Neural crest cell (in vitro differentiated cells): ENCODE measurements at regions not wholly inside any gene's neighbourhood (a gene's known extent, or its start where the extent isn't known, plus 50 kb on each side); places are given as distances from the start of the nearest gene placed in this dataset.

ENCODE experiments used
- DNase-seq: peaks from one replicate; pipeline ENCODE4 v3.0.0; 2021; ENCODE audit warnings: low read depth, mixed read lengths, low spot score
- H3K27ac Mint-ChIP-seq: one replicate; pipeline ENCODE4 v1.8.0; 2021; ENCODE audit warnings: mild to moderate bottlenecking, mixed read lengths; ENCODE audit not compliant: unreplicated experiment
- H3K27me3 Mint-ChIP-seq: 2 replicates; pipeline ENCODE4 v1.8.0; 2021; ENCODE audit warnings: low read depth, mild to moderate bottlenecking, mixed read lengths
- H3K36me3 Mint-ChIP-seq: 2 replicates; pipeline ENCODE4 v1.8.0; 2021; ENCODE audit warnings: low read depth, mild to moderate bottlenecking, mixed read lengths
- H3K4me1 Mint-ChIP-seq: 2 replicates; pipeline ENCODE4 v1.8.0; 2021; ENCODE audit warnings: mixed read lengths
- H3K4me3 Mint-ChIP-seq: one replicate; pipeline ENCODE4 v1.8.0; 2021; ENCODE audit warnings: mild to moderate bottlenecking, mixed read lengths
- H3K9me3 Mint-ChIP-seq: 2 replicates; pipeline ENCODE4 v1.8.0; 2021; ENCODE audit warnings: mixed read lengths
- CTCF ChIP-seq: fragments of 200-600 bp; sonication (generic); conservative IDR thresholded peaks from 2 replicates; pipeline ENCODE4 v1.5.0; 2021; ENCODE audit warnings: antibody characterized with exemption, mild to moderate bottlenecking

DNA sequence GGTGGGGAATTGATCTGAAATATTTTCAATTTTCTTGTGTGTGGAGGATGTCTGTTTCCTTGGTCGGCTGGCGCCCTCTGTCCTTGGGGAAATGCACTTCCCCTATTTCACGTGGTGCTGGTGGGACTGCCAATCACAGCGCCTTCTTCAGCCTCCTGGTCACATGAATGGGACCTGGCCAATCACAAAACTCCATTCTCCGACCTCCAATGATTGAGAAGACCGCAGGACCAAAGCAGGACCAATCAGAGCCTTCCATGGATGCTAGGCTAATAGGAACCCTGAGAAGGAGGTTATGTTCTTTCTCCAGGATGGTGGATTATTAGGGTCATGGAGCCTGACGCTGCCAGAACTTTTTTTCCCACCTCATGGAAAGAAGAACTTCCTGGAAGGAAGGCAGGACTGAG lies 188.7 kb downstream of the TTC8 start:
- H3K27ac Mint-ChIP-seq: no peak overlapping the region

DNA sequence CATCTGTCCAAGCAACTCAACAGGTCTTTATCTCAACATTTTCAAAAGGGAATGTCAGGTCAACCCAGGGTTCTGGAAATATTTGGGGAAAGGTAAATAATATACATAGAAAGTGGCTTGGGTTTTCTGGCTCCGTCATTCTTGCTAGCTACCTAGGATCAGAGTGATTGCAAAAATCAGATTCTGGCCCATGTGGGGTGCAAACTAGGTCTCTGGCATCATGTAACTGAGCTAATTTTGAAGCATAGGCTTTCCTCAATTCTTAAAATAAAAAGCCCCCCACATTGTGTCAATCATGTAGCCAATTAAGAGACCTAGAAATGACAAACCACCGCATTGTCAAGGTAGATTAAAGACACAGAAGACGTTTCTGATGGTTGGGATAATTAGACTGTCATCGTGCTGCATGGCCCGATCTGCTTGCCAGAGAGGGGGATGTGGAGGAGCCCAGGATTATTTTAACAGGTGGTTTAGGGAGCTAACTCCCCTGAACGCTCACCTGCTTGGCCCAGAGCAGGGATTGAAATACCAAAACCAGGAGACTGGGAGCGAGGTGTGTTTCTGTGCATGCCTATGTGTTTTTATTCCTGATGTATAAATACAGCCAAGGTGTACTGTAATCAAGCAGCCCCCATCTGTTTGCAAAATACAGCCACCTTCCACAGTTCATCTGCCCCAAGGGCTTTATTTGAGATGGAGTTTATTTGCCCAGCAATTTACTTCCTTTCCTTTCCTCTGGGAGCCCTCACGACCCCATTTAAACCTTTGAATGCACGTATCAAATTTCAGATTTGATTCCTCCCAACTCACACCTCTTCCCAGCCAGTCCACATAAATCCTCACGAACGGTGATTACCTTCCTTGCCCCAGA lies 189.5 kb downstream of the TTC8 start:
- H3K4me1 Mint-ChIP-seq: no peaks in the 10 kb centered on the region
- DNase-seq: no peak
- peak overlapping the region; percentile 70 for H3K27ac Mint-ChIP-seq
- no peaks in the 10 kb centered on the region for H3K27me3 Mint-ChIP-seq
- no peak overlapping the region for H3K4me3 Mint-ChIP-seq
- peaks cover 3% of the 10 kb centered on the region for H3K9me3 Mint-ChIP-seq
- H3K36me3 Mint-ChIP-seq: no peaks in the 10 kb centered on the region
- TF ChIP-seq CTCF: no peak

More for the DNA sequence above, 188.7 kb downstream of the TTC8 start:
- Mint-ChIP-seq H3K36me3 (no peaks in the 10 kb centered on the region), H3K9me3 (peaks cover 3% of the 10 kb centered on the region), H3K4me3 (no peak overlapping the region), H3K4me1 (no peaks in the 10 kb centered on the region), H3K27me3 (no peaks in the 10 kb centered on the region)
- no peak for DNase-seq
- peak; percentile 47 for TF ChIP-seq CTCF

DNA sequence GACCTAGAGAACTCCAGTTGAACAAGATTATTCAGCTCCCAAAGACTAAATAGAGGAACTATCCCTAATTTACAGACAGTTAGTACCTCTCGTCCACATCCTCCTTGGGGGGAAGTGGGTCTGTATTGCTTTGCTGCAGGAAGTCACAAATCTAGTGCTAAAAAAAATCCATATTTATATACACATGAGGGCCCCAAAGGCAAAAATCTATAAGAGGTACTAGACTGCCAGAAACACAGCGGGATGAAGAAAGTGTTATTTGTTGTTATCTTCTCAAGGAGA lies 190.1 kb downstream of the TTC8 start:
- Mint-ChIP-seq H3K4me3 (no peak overlapping the region), H3K27ac (no peak overlapping the region), H3K27me3 (no peaks in the 10 kb centered on the region), H3K4me1 (no peaks in the 10 kb centered on the region), H3K9me3 (peaks cover 3% of the 10 kb centered on the region), H3K36me3 (no peaks in the 10 kb centered on the region)
- DNase-seq: no peak
- no peak for TF ChIP-seq CTCF

DNA sequence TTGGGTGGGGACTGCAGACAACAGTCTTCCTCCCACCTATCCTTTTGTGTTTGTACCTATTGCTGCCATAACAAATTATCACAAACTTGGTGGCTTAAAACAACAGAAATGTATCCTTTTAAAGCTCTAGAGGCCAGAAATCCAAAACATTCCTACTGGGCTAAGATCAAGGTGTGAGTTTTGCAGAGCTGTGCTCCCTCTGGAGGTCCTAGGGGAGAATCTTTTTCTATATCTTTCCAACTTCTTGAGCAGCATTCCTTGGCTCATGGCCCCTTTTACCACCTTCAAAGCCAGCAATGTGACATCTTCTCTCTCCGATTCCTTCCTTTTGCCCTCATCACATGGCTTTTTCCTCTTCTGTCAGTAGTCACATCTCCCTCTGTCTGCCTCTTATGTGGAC lies 190.6 kb downstream of the TTC8 start:
- H3K9me3 Mint-ChIP-seq: peaks cover 3% of the 10 kb centered on the region
- no peaks in the 10 kb centered on the region for H3K36me3 Mint-ChIP-seq
- H3K27ac Mint-ChIP-seq: no peak overlapping the region
- H3K27me3 Mint-ChIP-seq: no peaks in the 10 kb centered on the region
- peak; percentile 14 for TF ChIP-seq CTCF
- no peak overlapping the region for H3K4me3 Mint-ChIP-seq
- no peak for DNase-seq
- H3K4me1 Mint-ChIP-seq: no peaks in the 10 kb centered on the region

DNA sequence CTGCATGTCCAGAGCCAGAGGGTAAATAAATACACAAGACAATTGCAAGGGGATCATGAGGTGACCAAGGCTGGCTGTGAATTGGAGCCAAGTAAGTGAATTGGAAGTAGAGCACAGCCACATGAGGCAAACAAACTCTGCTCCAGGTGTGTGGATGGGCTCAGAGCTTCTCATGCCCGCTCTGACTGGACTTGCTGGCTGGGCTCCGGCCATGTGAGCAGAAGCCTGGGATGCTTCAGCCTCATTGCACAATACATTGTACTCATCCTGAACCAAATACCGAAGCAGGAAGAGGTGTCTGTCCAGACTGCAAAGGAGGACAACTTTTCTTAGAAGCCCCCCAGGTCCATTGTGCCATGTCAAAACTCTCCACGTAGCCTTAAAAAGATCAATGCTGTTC lies 193.0 kb downstream of the TTC8 start:
- DNase-seq: no peak
- Mint-ChIP-seq H3K36me3 (no peaks in the 10 kb centered on the region), H3K27me3 (peaks cover 11% of the 10 kb centered on the region), H3K4me3 (no peak overlapping the region), H3K4me1 (no peaks in the 10 kb centered on the region), H3K27ac (no peak overlapping the region), H3K9me3 (peaks cover 2% of the 10 kb centered on the region)
- no peak for TF ChIP-seq CTCF
